ENCODE measurements at regions not wholly inside any gene's neighbourhood (a gene's known extent, or its start where the extent isn't known, plus 50 kb on each side); places are given as distances from the start of the nearest gene placed in this dataset.

DNA sequence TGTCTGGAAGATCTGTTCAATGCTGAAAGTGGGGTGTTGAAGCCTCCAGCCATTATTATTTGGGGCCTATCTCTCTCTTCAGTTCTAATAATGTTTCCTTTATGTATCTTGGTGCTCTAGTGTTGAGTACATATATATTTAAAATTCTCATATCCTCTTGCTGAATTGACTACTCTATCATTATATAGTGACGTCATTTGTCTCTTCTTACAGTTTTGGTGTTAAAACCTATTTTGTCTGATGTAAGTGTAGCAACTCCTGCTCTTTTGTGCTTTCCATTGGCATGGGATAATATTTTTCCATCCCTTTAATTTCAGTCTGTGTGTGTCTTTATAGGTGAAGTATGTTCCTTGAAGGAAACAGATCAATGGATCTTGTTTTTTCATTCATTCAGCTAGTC, 446.0 kb downstream of the FAM47A start:
- TF ChIP-seq, protein P1, sequence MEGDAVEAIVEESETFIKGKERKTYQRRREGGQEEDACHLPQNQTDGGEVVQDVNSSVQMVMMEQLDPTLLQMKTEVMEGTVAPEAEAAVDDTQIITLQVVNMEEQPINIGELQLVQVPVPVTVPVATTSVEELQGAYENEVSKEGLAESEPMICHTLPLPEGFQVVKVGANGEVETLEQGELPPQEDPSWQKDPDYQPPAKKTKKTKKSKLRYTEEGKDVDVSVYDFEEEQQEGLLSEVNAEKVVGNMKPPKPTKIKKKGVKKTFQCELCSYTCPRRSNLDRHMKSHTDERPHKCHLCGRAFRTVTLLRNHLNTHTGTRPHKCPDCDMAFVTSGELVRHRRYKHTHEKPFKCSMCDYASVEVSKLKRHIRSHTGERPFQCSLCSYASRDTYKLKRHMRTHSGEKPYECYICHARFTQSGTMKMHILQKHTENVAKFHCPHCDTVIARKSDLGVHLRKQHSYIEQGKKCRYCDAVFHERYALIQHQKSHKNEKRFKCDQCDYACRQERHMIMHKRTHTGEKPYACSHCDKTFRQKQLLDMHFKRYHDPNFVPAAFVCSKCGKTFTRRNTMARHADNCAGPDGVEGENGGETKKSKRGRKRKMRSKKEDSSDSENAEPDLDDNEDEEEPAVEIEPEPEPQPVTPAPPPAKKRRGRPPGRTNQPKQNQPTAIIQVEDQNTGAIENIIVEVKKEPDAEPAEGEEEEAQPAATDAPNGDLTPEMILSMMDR (IDR thresholded peaks at IDR 0.05; ENCODE audit: insufficient read depth, low read length): no peak
- TF ChIP-seq GABPA (IDR thresholded peaks at IDR 0.05; ENCODE audit: low read depth) (no peak), POLR2AphosphoS5 (IDR thresholded peaks at IDR 0.05; ENCODE audit: low read depth) (no peak), SPI1 (IDR thresholded peaks at IDR 0.05; ENCODE audit: borderline replicate concordance, low read depth) (no peak)
- TF ChIP-seq, protein P2, sequence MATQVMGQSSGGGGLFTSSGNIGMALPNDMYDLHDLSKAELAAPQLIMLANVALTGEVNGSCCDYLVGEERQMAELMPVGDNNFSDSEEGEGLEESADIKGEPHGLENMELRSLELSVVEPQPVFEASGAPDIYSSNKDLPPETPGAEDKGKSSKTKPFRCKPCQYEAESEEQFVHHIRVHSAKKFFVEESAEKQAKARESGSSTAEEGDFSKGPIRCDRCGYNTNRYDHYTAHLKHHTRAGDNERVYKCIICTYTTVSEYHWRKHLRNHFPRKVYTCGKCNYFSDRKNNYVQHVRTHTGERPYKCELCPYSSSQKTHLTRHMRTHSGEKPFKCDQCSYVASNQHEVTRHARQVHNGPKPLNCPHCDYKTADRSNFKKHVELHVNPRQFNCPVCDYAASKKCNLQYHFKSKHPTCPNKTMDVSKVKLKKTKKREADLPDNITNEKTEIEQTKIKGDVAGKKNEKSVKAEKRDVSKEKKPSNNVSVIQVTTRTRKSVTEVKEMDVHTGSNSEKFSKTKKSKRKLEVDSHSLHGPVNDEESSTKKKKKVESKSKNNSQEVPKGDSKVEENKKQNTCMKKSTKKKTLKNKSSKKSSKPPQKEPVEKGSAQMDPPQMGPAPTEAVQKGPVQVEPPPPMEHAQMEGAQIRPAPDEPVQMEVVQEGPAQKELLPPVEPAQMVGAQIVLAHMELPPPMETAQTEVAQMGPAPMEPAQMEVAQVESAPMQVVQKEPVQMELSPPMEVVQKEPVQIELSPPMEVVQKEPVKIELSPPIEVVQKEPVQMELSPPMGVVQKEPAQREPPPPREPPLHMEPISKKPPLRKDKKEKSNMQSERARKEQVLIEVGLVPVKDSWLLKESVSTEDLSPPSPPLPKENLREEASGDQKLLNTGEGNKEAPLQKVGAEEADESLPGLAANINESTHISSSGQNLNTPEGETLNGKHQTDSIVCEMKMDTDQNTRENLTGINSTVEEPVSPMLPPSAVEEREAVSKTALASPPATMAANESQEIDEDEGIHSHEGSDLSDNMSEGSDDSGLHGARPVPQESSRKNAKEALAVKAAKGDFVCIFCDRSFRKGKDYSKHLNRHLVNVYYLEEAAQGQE (IDR thresholded peaks at IDR 0.05; ENCODE audit: insufficient replicate concordance, low read depth): no peak
